GM23338 (cell line): ENCODE measurements at regions not wholly inside any gene's neighbourhood (a gene's known extent, or its start where the extent isn't known, plus 50 kb on each side); places are given as distances from the start of the nearest gene placed in this dataset.

Experiments
- ATAC-seq: fragments of 200-7000 bp; cut with Tn5 transposase; 3 replicates; pipeline ENCODE4 v1.9.1; 2020
- DNase-seq: peaks from one replicate; pipeline ENCODE4 v3.0.0-alpha.2; 2015; ENCODE audit warnings: low spot score
- H2AFZ ChIP-seq: fragments of 200-600 bp; sonication (generic); 2 replicates; pipeline ENCODE4 v1.8.0; 2016; ENCODE audit warnings: antibody characterized with exemption, mild to moderate bottlenecking, moderate library complexity
- H3F3A ChIP-seq: fragments of 200-600 bp; sonication (generic); replicated peaks from 2 replicates; pipeline ENCODE4 v1.8.0; 2017; ENCODE audit warnings: antibody characterized with exemption, mixed run types, low read depth
- H3K27ac ChIP-seq: fragments of 200-600 bp; sonication (generic); 2 replicates; pipeline ENCODE4 v1.6.1; 2016; ENCODE audit warnings: low read depth
- H3K27me3 ChIP-seq: fragments of 200-600 bp; sonication (generic); 2 replicates; pipeline ENCODE4 v1.8.0; 2016; ENCODE audit warnings: mild to moderate bottlenecking, mixed run types, moderate library complexity; ENCODE audit not compliant: insufficient read depth
- H3K36me3 ChIP-seq: fragments of 200-600 bp; sonication (generic); 2 replicates; pipeline ENCODE4 v1.8.0; 2016; ENCODE audit warnings: mild to moderate bottlenecking; ENCODE audit not compliant: insufficient read depth
- H3K4me1 ChIP-seq: fragments of 200-600 bp; sonication (generic); 2 replicates; pipeline ENCODE4 v1.8.0; 2016; ENCODE audit warnings: mild to moderate bottlenecking, moderate library complexity; ENCODE audit not compliant: insufficient read depth
- H3K4me2 ChIP-seq: fragments of 200-600 bp; sonication (generic); 2 replicates; pipeline ENCODE4 v1.7.1; 2017; ENCODE audit warnings: mixed run types
- H3K4me3 ChIP-seq: fragments of 200-600 bp; sonication (generic); 2 replicates; pipeline ENCODE4 v1.6.1; 2016; ENCODE audit warnings: mixed run types
- H3K79me2 ChIP-seq: fragments of 200-600 bp; sonication (generic); replicated peaks from 2 replicates; pipeline ENCODE4 v1.8.0; 2017; ENCODE audit warnings: mild to moderate bottlenecking; ENCODE audit not compliant: insufficient read depth
- H3K9me2 ChIP-seq: fragments of 200-600 bp; sonication (generic); 2 replicates; pipeline ENCODE4 v1.8.0; 2017; ENCODE audit not compliant: insufficient read depth
- H4K20me1 ChIP-seq: fragments of 200-600 bp; sonication (generic); replicated peaks from 2 replicates; pipeline ENCODE4 v1.8.0; 2017; ENCODE audit warnings: mild to moderate bottlenecking; ENCODE audit not compliant: insufficient read depth
- H3K27ac Mint-ChIP-seq: 2 replicates; pipeline ENCODE4 v1.8.0; 2020; ENCODE audit warnings: inconsistent platforms, mild to moderate bottlenecking, moderate library complexity, mixed read lengths
- H3K27me3 Mint-ChIP-seq: 3 replicates; pipeline ENCODE4 v1.8.0; 2022; ENCODE audit warnings: low read depth, mild to moderate bottlenecking, moderate library complexity, mixed read lengths, inconsistent platforms; ENCODE audit not compliant: insufficient read depth, poor library complexity
- H3K36me3 Mint-ChIP-seq: 3 replicates; pipeline ENCODE4 v1.8.0; 2021; ENCODE audit warnings: low read depth, mild to moderate bottlenecking, inconsistent platforms, moderate library complexity, mixed read lengths
- H3K4me1 Mint-ChIP-seq: 3 replicates; pipeline ENCODE4 v1.8.0; 2020; ENCODE audit warnings: mild to moderate bottlenecking, inconsistent platforms, mixed read lengths
- H3K4me3 Mint-ChIP-seq: 3 replicates; pipeline ENCODE4 v1.8.0; 2021; ENCODE audit warnings: moderate library complexity, mild to moderate bottlenecking, inconsistent platforms, mixed read lengths
- H3K9me3 Mint-ChIP-seq: 3 replicates; pipeline ENCODE4 v1.8.0; 2020; ENCODE audit warnings: moderate library complexity, mild to moderate bottlenecking, inconsistent platforms, mixed read lengths
- CREB1 ChIP-seq: fragments of 250-450 bp; sonication (Bioruptor Pico); IDR thresholded peaks from 2 replicates; pipeline ENCODE4 v1.5.0; 2020; ENCODE audit warnings: low read depth, mild to moderate bottlenecking, moderate library complexity
- EZH2 ChIP-seq: fragments of 200-600 bp; sonication (generic); IDR thresholded peaks from one replicate; pipeline ENCODE4 v1.8.0; 2017; ENCODE audit warnings: antibody characterized with exemption, mild to moderate bottlenecking, low read depth; ENCODE audit not compliant: unreplicated experiment
- EZH2phosphoT487 ChIP-seq: fragments of 200-600 bp; sonication (generic); IDR thresholded peaks from one replicate; pipeline ENCODE4 v1.8.1; 2018; ENCODE audit warnings: antibody characterized with exemption; ENCODE audit not compliant: unreplicated experiment
- NANOG ChIP-seq: IDR thresholded peaks from 2 replicates; pipeline ENCODE4 v1.6.1; 2016; ENCODE audit warnings: antibody characterized with exemption, borderline replicate concordance
- POLR2AphosphoS5 ChIP-seq: IDR thresholded peaks from 2 replicates; pipeline ENCODE4 v1.6.1; 2016; ENCODE audit warnings: antibody characterized with exemption, low read depth
- STAT1 ChIP-seq: IDR thresholded peaks from one replicate; pipeline ENCODE4 v1.6.1; 2016; ENCODE audit warnings: antibody characterized with exemption; ENCODE audit not compliant: unreplicated experiment
- ZNF331 ChIP-seq: fragments of 250-450 bp; sonication (Bioruptor Pico); IDR thresholded peaks from 2 replicates; pipeline ENCODE4 v1.5.0; 2020; ENCODE audit warnings: low read depth, mild to moderate bottlenecking, moderate library complexity
- ZNF462 ChIP-seq: fragments of 250-450 bp; sonication (Bioruptor Pico); IDR thresholded peaks from 2 replicates; pipeline ENCODE4 v1.5.0; 2020; ENCODE audit warnings: mild to moderate bottlenecking, moderate library complexity
- TF ChIP-seq, protein P1 (sequence below), 2 experiments: fragments of 200-600 bp in 1 of 2; sonication (generic) in 1 of 2; conservative IDR thresholded peaks; 2 replicates each; pipeline versions ENCODE4 v1.5.1 to v1.6.1; 2016 to 2017; ENCODE audit warnings: antibody characterized with exemption in 2 of 2, low read depth in 2 of 2, mild to moderate bottlenecking in 2 of 2, moderate library complexity in 1 of 2

DNA sequence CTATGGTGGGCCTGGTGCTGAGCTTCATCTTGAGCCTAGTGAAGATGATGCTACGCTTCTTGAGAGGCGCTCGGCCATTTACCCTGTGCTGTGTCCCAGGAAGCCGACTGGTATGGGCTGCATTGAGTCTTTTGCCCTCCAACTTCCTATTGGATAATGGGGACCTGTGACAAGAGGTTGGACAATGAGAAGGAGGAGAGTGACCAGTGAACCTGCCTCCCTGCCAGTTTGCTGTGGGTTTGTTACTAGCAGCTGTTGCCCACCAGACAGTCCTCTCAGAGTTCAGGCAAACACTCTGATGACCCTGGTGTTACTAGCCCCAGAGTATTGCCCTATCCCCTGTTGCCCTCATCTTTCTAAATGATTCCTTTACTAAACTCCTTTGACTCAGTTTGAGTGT is 99.6 kb upstream of the PFN2 start (continued):
- no peak for TF ChIP-seq ZNF462 (CRISPR knock-in tag)
- TF ChIP-seq, protein P1, sequence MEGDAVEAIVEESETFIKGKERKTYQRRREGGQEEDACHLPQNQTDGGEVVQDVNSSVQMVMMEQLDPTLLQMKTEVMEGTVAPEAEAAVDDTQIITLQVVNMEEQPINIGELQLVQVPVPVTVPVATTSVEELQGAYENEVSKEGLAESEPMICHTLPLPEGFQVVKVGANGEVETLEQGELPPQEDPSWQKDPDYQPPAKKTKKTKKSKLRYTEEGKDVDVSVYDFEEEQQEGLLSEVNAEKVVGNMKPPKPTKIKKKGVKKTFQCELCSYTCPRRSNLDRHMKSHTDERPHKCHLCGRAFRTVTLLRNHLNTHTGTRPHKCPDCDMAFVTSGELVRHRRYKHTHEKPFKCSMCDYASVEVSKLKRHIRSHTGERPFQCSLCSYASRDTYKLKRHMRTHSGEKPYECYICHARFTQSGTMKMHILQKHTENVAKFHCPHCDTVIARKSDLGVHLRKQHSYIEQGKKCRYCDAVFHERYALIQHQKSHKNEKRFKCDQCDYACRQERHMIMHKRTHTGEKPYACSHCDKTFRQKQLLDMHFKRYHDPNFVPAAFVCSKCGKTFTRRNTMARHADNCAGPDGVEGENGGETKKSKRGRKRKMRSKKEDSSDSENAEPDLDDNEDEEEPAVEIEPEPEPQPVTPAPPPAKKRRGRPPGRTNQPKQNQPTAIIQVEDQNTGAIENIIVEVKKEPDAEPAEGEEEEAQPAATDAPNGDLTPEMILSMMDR (conservative IDR thresholded peaks at IDR 0.05; ENCODE audit: low read depth in 2 of 2): no peak
- TF ChIP-seq POLR2AphosphoS5: no peak
- TF ChIP-seq EZH2: no peak
- no peak for TF ChIP-seq ZNF331 (CRISPR knock-in tag)
- no peak for TF ChIP-seq CREB1 (CRISPR knock-in tag)
- no peak for TF ChIP-seq STAT1
- no peak for TF ChIP-seq NANOG
- TF ChIP-seq EZH2phosphoT487: no peak

- no peaks in the 10 kb centered on the region for H3F3A ChIP-seq
- Mint-ChIP-seq H3K27me3 (peaks cover 2% of the 10 kb centered on the region), H3K9me3 (no peaks in the 10 kb centered on the region), H3K27ac (no peak overlapping the region), H3K4me3 (no peak overlapping the region), H3K4me1 (peaks cover 8% of the 10 kb centered on the region), H3K36me3 (no peaks in the 10 kb centered on the region)
- H3K4me1 ChIP-seq: no peaks in the 10 kb centered on the region; the same call in 1 of the 2 replicates
- no peak overlapping the region for H2AFZ ChIP-seq
- H3K79me2 ChIP-seq: no peaks in the 10 kb centered on the region
- DNase-seq (no peak), ATAC-seq (no peak)
- no peaks in the 10 kb centered on the region for H3K27me3 ChIP-seq
- H4K20me1 ChIP-seq: no peaks in the 10 kb centered on the region
- H3K27ac ChIP-seq: no peak overlapping the region
- H3K9me2 ChIP-seq: 0 out of 2 replicates have a peak, but pooled peaks cover 8% of the 10 kb centered on the region
- H3K36me3 ChIP-seq: no peaks in the 10 kb centered on the region
- H3K4me3 ChIP-seq: no peak overlapping the region
- no peak overlapping the region for H3K4me2 ChIP-seq
- TF ChIP-seq CREB1 (CRISPR knock-in tag): no peak
- no peak for TF ChIP-seq ZNF331 (CRISPR knock-in tag)
- no peak for TF ChIP-seq ZNF462 (CRISPR knock-in tag)
These were observed 98.9 kb upstream of the PFN2 start for GRCh38 chr3:150069633-150070032.
